Stimulated activated CD4-positive, alpha-beta T cell treated with anti-CD3 and anti-CD28 coated beads, Interleukin-4, amount 100 ng/mL, for 1 hour (primary cell): ENCODE measurements at regions not wholly inside any gene's neighbourhood (a gene's known extent, or its start where the extent isn't known, plus 50 kb on each side); places are given as distances from the start of the nearest gene placed in this dataset.

Source experiments
- DNase-seq: peaks from one replicate; pipeline ENCODE4 v3.0.0-alpha.2; 2020

DNA sequence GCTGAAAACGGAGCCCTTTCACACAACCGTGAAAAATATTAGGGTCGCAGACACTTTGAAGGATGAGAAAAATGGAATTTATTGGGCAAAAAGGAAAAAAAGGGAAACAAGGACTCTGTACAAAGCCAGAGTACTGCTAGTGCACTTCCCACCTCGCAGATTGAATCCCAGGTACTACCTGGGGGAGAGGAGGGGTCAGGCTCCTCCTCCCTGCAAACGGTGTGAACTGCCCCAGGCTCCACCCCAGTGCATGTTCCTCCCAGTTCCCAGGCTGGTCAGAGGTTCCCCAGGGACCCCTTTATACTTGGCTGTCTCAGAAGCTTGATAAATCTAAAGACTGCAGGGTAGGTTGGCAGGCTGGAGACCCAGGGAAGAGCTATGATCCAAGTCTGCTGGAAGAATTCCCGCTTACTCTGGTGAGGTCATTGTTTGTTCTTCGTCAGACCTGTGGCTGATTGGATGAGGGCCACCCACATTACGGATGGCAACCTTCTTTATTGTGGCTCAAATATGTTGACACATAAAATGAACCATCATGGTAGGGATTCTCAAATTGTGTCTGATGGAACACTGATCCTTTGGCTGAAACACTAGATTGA, 290.4 kb upstream of the POU3F3 start:
- DNase-seq, result no peak

GRCh38 chr2:104568247-104568646, 285.7 kb upstream of the POU3F3 start:
- no peak for DNase-seq

DNA sequence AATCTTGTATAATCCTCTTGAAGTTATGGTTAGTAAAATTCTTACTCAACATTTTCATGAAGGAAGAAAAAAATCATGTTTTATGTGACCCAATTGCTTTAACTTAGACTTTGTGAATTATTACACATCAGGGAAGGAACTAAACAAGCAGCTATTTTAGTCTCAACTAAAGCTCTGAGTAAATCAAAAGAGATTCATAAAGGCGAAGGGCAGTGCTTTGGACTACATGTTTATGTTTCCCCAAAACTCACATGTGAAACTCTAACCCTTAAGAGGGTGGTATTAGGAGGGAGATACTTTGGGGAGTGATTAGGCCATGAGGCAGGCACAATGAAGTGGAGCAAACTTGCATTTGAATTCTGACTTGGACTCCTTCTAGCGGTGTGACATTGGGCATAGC, 283.7 kb upstream of the POU3F3 start:
- DNase-seq, result no peak

DNA sequence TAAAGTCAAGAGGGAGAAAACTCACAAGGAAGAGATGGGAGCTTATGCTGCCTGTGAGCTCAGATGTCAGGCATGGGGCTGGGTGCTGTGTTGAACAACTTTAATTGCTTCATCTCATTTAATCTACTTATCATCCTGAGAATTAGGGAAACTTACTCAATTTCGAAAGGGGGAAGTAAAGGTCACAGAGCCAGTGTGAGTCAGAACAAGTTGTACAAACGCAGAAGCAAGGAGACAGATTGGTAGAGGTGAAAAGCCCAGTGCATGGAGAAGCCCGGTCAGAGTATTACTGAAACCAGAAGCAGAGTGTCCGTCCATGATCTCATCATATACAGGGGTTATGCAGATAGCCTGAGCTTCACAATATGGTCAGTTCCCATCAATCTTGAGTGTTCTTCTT, 281.1 kb upstream of the POU3F3 start:
- no peak for DNase-seq

GRCh38 chr2:104574367-104574766, 279.5 kb upstream of the POU3F3 start:
- DNase-seq, result no peak

- no peak for DNase-seq
Measured at GRCh38 chr2:104577143-104577542, 276.8 kb upstream of the POU3F3 start.

- DNase-seq, result no peak
Measured at GRCh38 chr2:104582471-104582870, 271.4 kb upstream of the POU3F3 start.

- DNase-seq, result no peak
Measured at GRCh38 chr2:104583811-104584210, 270.1 kb upstream of the POU3F3 start.

DNA sequence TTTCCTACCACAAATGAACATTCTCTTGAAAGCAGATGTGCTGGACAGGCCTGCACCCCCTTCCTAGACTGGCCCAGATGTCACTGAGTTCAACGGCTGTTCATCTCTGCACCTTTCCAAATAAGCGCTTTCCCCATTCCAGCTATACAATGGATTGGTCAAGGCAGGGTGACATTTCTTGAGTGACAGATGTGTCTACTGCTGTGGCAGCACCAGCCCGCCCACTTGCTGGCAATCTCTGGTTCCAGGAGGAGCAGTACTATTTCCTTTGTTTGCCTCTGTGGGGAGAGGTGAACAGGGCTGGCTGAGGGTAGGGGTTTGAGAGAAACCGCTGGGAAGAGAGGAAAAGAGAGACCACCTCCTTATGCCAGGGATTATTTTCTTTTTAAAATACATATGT, 269.5 kb upstream of the POU3F3 start:
- DNase-seq, result no peak

- no peak for DNase-seq
Measured at GRCh38 chr2:104595576-104595975, 258.3 kb upstream of the POU3F3 start.

- no peak for DNase-seq
Measured at GRCh38 chr2:104597942-104598341, 256.0 kb upstream of the POU3F3 start.

GRCh38 chr2:104598636-104599035, 255.3 kb upstream of the POU3F3 start:
- DNase-seq, result no peak

DNA sequence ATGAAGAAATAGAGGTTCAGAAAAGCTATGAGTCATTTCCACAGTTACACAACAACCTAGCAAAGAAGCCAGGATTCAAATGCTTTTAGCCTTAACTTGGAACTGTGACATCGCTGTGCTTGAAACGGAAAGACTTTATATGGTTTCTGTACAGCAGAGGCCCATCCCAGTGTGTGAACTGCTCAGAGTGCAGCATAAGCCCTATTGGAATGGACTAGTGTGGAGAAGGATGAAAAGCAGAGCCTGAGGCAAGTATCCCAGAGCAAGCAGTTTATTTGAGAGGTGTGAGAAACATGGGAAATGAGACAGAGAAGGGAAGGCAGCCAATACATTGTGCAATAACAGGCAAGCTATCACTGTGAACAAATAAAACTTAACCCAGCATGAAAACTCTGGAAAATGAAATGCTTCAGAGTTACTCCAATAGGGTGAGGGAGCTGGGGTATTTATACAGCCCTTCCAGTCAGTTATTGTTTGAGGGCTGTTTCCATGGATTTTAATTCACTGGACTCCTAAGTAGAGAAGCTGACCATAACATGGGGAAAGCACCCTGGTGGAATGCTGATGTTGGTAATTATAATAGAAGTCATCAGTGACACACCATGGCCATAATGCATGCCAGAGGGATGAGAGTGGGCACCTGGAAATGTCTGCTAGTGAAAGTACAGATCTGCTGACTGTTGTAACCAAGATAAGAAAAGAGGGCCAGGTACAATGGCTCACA, 254.0 kb upstream of the POU3F3 start:
- no peak for DNase-seq

DNA sequence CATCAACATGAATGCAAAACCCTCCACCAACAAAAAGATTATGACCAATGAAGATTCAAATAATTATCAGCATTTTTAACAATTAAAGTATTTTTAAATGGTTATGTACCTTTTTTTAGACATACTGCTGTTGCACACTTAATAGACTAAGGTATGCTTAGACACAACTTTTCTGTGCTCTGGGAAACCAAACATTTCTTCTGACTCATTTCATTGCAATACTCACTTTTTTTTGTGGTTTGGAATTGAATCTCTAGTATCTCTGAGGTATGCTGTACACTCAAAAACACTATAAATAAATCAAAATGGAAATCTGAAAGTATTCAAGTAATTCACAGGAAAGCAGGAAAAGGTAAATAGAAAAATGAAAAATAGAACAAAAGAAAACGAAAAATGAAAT, 247.9 kb upstream of the POU3F3 start:
- DNase-seq, result no peak

DNA sequence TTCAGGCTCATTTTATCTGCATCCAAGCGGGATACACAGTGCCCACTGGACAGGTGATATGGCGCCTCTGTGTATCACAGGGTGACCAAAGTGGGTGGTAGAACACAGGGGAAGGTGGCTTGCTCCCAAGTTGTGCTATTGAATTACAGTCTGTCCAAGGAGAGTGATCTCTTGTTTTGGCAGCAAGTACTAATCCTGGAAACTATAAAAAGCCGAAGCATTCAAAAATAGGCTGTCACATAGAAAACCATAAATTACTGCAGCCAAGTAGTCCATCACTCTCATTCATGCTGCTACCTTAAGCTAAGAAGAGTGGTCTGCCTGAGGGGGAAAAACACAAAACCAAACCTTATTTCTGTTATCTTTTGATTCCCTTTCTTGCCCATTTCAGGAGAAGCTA, 237.1 kb upstream of the POU3F3 start:
- DNase-seq, result no peak

DNA sequence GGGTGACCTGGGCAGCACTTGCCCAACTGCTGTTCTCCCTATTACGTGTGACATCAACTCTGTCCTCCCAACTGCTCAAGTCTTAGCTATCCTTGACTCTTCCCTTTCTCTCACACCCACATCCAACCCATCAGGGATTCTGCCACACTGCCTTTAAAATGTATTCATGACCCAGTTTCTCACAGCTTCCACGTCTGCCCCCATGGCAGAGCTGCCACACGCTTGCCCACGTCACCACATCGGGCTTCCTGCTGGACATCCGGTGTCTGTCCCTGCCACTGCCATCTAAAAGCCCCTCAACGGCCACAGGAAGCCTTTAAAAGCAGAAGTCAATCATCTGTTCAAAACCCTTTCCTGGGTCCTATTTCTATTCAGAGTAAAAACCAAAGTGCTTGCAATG, 233.1 kb upstream of the POU3F3 start:
- DNase-seq, result no peak

GRCh38 chr2:104635608-104636007, 218.3 kb upstream of the POU3F3 start:
- no peak for DNase-seq

GRCh38 chr2:104638190-104638858, 215.6 kb upstream of the POU3F3 start:
- DNase-seq, result no peak

DNA sequence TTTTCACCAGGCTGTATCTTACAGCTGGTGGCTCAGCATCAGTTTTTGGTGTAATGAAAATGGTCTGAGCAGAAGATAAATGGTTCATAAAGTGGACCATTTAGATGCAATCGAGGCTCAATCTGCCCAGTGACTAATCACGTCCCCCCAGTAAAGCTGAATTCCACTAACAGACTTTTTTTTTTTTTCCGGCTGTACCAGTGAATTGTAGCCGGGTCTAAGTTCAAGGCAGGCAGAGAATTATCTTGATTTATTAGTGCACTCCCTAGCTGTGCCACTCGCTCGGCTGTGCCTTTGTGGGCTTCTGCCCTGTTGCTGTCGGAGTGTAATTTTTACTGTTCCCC, 215.1 kb upstream of the POU3F3 start:
- no peak for DNase-seq

- no peak for DNase-seq
Measured at GRCh38 chr2:104641786-104642185, 212.1 kb upstream of the POU3F3 start.

DNA sequence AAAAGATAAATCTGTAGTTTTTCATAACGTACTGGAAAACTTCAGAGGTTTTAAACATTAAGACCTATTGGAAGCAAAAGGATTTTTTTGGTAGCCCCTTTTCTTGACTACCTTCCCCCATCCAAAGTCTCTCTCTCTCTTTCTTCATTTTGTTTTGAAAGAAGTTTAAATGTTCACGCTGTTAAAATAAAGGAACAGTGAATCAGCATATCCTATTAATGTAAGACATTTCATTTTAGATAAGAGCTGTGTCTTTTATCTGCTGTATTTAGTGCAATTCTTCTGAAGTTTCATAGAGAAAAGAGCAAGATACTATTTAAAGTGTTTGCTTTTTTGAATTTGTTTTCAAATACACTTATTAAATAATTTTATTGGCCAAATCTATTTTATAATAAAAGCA, 205.5 kb upstream of the POU3F3 start:
- DNase-seq, result no peak

DNA sequence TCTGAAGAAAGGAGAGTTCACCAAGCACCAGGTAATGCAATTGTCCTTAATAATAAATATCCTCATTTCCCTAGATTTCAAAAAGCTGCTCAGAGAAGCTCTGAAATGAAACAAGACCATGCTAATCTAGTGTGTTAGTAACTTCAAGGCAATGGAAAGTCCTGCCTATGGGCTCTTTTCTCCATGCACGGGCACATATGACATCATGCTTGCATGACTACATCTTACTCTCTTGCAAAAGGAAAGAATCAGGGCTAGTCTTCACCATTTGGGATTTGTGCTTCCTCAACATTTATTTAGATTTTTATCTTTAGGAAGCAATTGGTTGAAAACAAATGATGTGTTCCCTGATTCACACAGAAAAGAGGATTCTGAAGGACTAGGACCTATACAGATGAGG, 204.0 kb upstream of the POU3F3 start:
- no peak for DNase-seq

DNA sequence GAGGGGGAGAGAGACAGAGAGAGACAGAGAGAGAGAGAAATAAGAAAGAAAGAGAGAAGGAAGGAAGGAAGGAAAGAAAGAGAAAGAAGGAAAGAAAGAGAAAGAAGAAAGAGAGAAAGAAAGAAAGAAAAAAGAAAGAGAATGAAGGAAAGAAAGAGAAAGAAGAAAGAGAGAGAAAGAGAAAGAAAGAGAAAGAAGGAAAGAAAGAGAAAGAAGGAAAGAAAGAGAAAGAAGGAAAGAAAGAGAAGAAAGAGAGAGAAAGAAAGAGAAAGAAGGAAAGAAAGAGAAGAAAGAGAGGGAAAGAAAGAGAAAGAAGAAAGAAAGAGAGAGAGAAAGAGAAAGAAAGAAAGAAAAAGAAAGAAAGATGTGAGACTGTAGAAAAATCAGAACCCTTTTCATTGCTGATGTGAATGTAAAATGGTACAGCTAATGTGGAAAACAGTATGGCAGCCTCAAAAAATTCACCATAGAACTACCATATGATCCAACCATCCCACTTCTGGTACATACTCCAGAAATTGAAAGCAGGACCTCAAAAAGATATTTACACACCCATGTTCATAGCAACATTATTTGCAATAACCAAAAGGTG, 203.4 kb upstream of the POU3F3 start:
- no peak for DNase-seq

DNA sequence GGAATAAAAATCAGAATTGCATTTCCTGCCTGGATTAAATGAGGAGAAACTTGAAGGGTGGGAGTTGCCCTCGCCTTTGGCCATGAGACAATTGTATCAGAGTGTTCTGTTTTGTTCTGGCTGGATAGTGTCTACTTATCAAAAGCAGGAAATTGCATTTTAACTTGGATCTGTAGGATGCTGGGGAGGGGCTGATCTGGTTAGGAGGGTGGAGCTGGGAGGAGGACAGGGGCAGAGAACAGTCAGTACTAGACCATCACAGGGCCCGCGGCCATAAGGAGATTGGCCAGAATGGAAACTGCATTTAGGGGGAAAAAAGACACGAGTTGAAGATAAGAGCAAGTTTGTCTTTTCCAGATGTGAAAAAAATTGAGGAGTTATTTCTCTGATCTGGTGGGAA, 199.1 kb upstream of the POU3F3 start:
- DNase-seq, result no peak
